ENCODE measurements at regions not wholly inside any gene's neighbourhood (a gene's known extent, or its start where the extent isn't known, plus 50 kb on each side); places are given as distances from the start of the nearest gene placed in this dataset.

DNA sequence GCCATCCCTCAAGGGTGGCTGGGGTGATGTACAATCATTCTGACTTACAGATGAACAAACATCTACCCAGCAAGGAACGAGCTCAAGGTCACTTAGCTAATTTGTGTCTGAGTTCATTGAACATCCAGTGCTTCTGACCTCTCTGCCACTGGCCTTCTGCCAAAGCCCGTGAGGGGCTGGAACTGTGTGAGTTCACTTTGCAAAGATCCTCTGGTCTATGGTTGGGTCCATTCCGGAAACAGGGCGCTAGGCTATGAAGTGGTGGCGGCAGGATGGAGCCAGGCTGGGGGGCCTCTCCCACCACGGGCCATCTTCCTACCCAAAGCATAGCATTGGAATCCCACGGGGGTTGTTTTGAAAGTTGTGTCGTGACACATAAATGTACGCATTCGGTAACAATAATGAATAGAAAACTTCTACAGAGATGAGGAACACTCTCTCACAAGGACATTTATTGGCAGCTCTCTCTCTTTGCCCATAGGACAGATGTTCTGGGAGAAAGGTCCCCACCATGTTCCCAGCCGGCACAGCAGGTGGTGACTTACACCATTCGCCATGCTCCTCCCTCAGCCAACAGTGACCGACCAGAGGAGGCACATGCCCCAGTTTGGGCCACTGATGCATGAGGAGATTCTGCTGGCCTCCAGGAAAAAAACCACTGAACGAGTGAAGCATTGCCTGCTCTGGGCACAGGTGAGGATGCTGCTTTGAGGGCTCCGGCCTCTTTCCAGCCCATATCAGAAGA, 214.7 kb upstream of the CHRNA7 start:
- Histone ChIP-seq H3K27ac (no peak overlapping the region), H3K27me3 (no peaks in the 10 kb centered on the region), H3K36me3 (no peaks in the 10 kb centered on the region), H3K4me1 (no peaks in the 10 kb centered on the region), H3K4me3 (no peak overlapping the region), H3K9me3 (no peaks in the 10 kb centered on the region)
- TF ChIP-seq, protein P1, sequence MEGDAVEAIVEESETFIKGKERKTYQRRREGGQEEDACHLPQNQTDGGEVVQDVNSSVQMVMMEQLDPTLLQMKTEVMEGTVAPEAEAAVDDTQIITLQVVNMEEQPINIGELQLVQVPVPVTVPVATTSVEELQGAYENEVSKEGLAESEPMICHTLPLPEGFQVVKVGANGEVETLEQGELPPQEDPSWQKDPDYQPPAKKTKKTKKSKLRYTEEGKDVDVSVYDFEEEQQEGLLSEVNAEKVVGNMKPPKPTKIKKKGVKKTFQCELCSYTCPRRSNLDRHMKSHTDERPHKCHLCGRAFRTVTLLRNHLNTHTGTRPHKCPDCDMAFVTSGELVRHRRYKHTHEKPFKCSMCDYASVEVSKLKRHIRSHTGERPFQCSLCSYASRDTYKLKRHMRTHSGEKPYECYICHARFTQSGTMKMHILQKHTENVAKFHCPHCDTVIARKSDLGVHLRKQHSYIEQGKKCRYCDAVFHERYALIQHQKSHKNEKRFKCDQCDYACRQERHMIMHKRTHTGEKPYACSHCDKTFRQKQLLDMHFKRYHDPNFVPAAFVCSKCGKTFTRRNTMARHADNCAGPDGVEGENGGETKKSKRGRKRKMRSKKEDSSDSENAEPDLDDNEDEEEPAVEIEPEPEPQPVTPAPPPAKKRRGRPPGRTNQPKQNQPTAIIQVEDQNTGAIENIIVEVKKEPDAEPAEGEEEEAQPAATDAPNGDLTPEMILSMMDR (IDR thresholded peaks at IDR 0.05) = no peak
- no peak for TF ChIP-seq POLR2A (IDR thresholded peaks at IDR 0.05)
- DNase-seq (no peak), ATAC-seq (no peak)
- intact Hi-C loops (cut with DNase I) = no loop called here
- 54% methylated on average over 9 of the region's 15 CpGs for WGBS (ENCODE audit: insufficient coverage, low coverage, low lambda C conversion rate, missing lambda C conversion rate)

GRCh38 chr15:31822463-31822862, 207.9 kb upstream of the CHRNA7 start:
- 100% methylated on average over 2 of the region's 2 CpGs for WGBS (ENCODE audit: insufficient coverage, low coverage, low lambda C conversion rate, missing lambda C conversion rate)
- intact Hi-C loops (cut with DNase I) = no loop called here
- DNase-seq = no peak
- Histone ChIP-seq H3K36me3 (no peaks in the 10 kb centered on the region), H3K4me3 (no peak overlapping the region), H3K9me3 (no peaks in the 10 kb centered on the region), H3K27me3 (no peaks in the 10 kb centered on the region), H3K4me1 (no peaks in the 10 kb centered on the region), H3K27ac (no peak overlapping the region)
- ATAC-seq = no peak
- TF ChIP-seq, protein P1 (IDR thresholded peaks at IDR 0.05) = no peak
- TF ChIP-seq POLR2A (IDR thresholded peaks at IDR 0.05) = no peak

- Histone ChIP-seq H3K4me1 (no peaks in the 10 kb centered on the region), H3K4me3 (no peak overlapping the region), H3K27ac (no peak overlapping the region), H3K36me3 (no peaks in the 10 kb centered on the region), H3K9me3 (no peaks in the 10 kb centered on the region), H3K27me3 (no peaks in the 10 kb centered on the region)
- ATAC-seq (no peak), DNase-seq (no peak)
- no peak for TF ChIP-seq POLR2A (IDR thresholded peaks at IDR 0.05)
- TF ChIP-seq, protein P1 (IDR thresholded peaks at IDR 0.05) = no peak
- WGBS (ENCODE audit: insufficient coverage, low coverage, low lambda C conversion rate, missing lambda C conversion rate) = 49% methylated on average over 5 of the region's 5 CpGs
- intact Hi-C loops (cut with DNase I) = no loop called here
Measured at GRCh38 chr15:31824024-31824423, 206.3 kb upstream of the CHRNA7 start.

GRCh38 chr15:31828594-31828993, 201.7 kb upstream of the CHRNA7 start:
- ATAC-seq (no peak), DNase-seq (no peak)
- Histone ChIP-seq H3K4me3 (no peak overlapping the region), H3K27me3 (no peaks in the 10 kb centered on the region), H3K4me1 (no peaks in the 10 kb centered on the region), H3K27ac (no peak overlapping the region), H3K36me3 (no peaks in the 10 kb centered on the region), H3K9me3 (no peaks in the 10 kb centered on the region)
- 58% methylated on average over 1 of the region's 3 CpGs for WGBS (ENCODE audit: insufficient coverage, low coverage, low lambda C conversion rate, missing lambda C conversion rate)
- TF ChIP-seq, protein P1 (IDR thresholded peaks at IDR 0.05) = no peak
- TF ChIP-seq POLR2A (IDR thresholded peaks at IDR 0.05) = no peak
- intact Hi-C loops (cut with DNase I) = no loop called here

All from right lobe of liver (tissue), 6 donors.